ENCODE measurements at regions not wholly inside any gene's neighbourhood (a gene's known extent, or its start where the extent isn't known, plus 50 kb on each side); places are given as distances from the start of the nearest gene placed in this dataset.

DNA sequence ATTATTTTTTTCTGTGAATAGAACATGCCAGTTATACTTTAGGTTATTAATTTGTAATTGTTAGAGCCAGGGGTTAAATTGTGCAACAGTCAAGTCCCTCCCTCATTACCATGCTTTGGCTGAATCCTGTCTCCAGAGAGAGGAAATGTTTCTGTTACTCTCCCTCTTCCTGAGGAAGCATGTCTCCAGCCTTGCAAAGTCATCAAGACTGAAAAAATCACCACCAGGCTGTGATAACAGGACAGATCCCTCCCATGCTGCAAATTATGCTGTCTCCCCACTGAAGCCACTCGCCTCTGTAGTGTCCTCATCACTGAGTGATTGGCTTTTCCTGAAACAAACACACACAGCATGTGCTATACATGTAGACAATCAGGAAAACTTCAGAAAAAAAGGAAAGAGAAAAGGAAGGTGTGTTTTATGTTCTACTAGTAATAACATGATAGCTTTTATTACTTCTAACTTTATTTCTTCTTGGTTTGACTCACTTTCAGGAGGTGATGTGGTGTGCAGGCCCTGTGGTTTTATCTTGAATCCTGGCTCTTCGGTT, 290.0 kb upstream of the JAG1 start:
- TF ChIP-seq POLR2A (IDR thresholded peaks at IDR 0.05) = no peak
- TF ChIP-seq, protein P1, sequence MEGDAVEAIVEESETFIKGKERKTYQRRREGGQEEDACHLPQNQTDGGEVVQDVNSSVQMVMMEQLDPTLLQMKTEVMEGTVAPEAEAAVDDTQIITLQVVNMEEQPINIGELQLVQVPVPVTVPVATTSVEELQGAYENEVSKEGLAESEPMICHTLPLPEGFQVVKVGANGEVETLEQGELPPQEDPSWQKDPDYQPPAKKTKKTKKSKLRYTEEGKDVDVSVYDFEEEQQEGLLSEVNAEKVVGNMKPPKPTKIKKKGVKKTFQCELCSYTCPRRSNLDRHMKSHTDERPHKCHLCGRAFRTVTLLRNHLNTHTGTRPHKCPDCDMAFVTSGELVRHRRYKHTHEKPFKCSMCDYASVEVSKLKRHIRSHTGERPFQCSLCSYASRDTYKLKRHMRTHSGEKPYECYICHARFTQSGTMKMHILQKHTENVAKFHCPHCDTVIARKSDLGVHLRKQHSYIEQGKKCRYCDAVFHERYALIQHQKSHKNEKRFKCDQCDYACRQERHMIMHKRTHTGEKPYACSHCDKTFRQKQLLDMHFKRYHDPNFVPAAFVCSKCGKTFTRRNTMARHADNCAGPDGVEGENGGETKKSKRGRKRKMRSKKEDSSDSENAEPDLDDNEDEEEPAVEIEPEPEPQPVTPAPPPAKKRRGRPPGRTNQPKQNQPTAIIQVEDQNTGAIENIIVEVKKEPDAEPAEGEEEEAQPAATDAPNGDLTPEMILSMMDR (IDR thresholded peaks at IDR 0.05) = no peak

Measured in lower leg skin (tissue), 3 donors.